ENCODE measurements at regions not wholly inside any gene's neighbourhood (a gene's known extent, or its start where the extent isn't known, plus 50 kb on each side); places are given as distances from the start of the nearest gene placed in this dataset.

DNA sequence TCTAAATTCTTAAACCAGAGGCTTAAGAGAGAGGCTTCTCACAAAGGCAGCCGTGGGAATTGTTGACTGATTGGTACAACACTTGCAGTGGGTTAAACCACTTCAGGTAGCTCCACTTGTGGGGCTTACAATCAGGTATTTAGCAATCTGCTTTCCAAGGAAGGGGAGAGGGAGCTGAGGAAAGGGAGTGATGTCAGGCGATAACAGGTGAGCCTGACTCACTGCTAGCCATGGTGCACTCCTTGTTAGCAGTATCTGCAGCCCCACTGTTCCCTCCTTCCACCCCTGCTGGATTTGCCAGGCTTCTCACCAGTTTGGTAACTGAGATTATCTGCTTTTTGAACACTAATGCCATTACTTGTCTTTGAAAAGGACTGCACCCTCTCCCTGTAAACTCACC lies 1056.7 kb upstream of the FANCL start:
- no peak overlapping the region for H3K4me2 ChIP-seq (ENCODE audit: low read length)
- H3K36me3 ChIP-seq (ENCODE audit: insufficient read depth, low read length), result no peaks in the 10 kb centered on the region
- no peaks in the 10 kb centered on the region for H3F3A ChIP-seq (ENCODE audit: insufficient read depth, low read length, poor library complexity, severe bottlenecking)
- H3K9me2 ChIP-seq (ENCODE audit: insufficient read depth, low read length), result no peaks in the 10 kb centered on the region
- no peak for TF ChIP-seq RAD21 (conservative IDR thresholded peaks at IDR 0.05)
- TF ChIP-seq TAF1 (IDR thresholded peaks at IDR 0.05; ENCODE audit: low read depth), result no peak
- no peak for TF ChIP-seq EP300 (conservative IDR thresholded peaks at IDR 0.05; ENCODE audit: poor library complexity, severe bottlenecking)
- no peak for TF ChIP-seq CTCF (IDR thresholded peaks at IDR 0.05; ENCODE audit: poor library complexity, severe bottlenecking)
- no peak for TF ChIP-seq MXI1 (conservative IDR thresholded peaks at IDR 0.05; ENCODE audit: poor library complexity, severe bottlenecking)
- TF ChIP-seq POLR2AphosphoS5 (IDR thresholded peaks at IDR 0.05), result no peak
- TF ChIP-seq SMC3 (conservative IDR thresholded peaks at IDR 0.05; ENCODE audit: poor library complexity), result no peak
- TF ChIP-seq REST (IDR thresholded peaks at IDR 0.05; ENCODE audit: borderline replicate concordance), result no peak
- TF ChIP-seq EZH2 (IDR thresholded peaks at IDR 0.05; ENCODE audit: borderline replicate concordance, insufficient read depth, low read length, poor library complexity, severe bottlenecking), result no peak
- H3K9ac ChIP-seq (ENCODE audit: low read length), result no peak overlapping the region
- no peaks in the 10 kb centered on the region for H4K20me1 ChIP-seq (ENCODE audit: insufficient read depth)
- H3K27ac ChIP-seq (ENCODE audit: low read length), result no peak overlapping the region
- H3K9me3 ChIP-seq (ENCODE audit: low read length), result no peaks in the 10 kb centered on the region
- no peak overlapping the region for H3K4me3 ChIP-seq (ENCODE audit: low read length)
- H3K27me3 ChIP-seq (ENCODE audit: insufficient read depth, low read depth, low read length), result no peaks in the 10 kb centered on the region
- H2AFZ ChIP-seq (ENCODE audit: low read depth, low read length), result no peak overlapping the region
- H3K79me2 ChIP-seq (replicated peaks; ENCODE audit: insufficient read depth, low read length), result no peaks in the 10 kb centered on the region

DNA sequence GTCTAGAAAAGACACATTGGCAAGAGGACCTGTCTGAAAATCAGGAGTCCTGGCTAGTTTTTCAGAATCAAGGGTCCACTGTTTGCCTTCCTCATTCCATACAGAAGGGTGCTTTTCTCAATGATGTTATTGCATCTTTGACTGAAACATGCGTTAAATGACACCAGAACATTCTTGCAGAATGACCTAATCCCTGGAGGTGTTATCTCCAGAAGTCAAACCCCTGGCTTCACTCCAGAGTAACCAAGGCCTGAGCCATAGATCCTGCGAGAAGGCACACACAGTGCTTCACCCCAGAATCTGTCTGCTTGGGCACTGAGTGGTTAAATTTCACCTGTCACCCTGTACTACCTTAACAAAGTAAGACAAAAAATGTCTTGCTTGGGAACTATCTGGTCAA lies 1055.2 kb upstream of the FANCL start:
- H2AFZ ChIP-seq (ENCODE audit: low read depth, low read length), result no peak overlapping the region
- no peaks in the 10 kb centered on the region for H3K9me3 ChIP-seq (ENCODE audit: low read length)
- H4K20me1 ChIP-seq (ENCODE audit: insufficient read depth), result no peaks in the 10 kb centered on the region
- H3K27ac ChIP-seq (ENCODE audit: low read length), result no peak overlapping the region
- H3K36me3 ChIP-seq (ENCODE audit: insufficient read depth, low read length), result no peaks in the 10 kb centered on the region
- no peaks in the 10 kb centered on the region for H3K9me2 ChIP-seq (ENCODE audit: insufficient read depth, low read length)
- H3K4me2 ChIP-seq (ENCODE audit: low read length), result no peak overlapping the region
- H3F3A ChIP-seq (ENCODE audit: insufficient read depth, low read length, poor library complexity, severe bottlenecking), result no peaks in the 10 kb centered on the region
- no peaks in the 10 kb centered on the region for H3K27me3 ChIP-seq (ENCODE audit: insufficient read depth, low read depth, low read length)
- no peak overlapping the region for H3K9ac ChIP-seq (ENCODE audit: low read length)
- no peak overlapping the region for H3K4me3 ChIP-seq (ENCODE audit: low read length)
- no peak for TF ChIP-seq CTCF (IDR thresholded peaks at IDR 0.05; ENCODE audit: poor library complexity, severe bottlenecking)
- TF ChIP-seq EP300 (conservative IDR thresholded peaks at IDR 0.05; ENCODE audit: poor library complexity, severe bottlenecking), result no peak
- TF ChIP-seq EZH2 (IDR thresholded peaks at IDR 0.05; ENCODE audit: borderline replicate concordance, insufficient read depth, low read length, poor library complexity, severe bottlenecking), result no peak
- no peak for TF ChIP-seq SMC3 (conservative IDR thresholded peaks at IDR 0.05; ENCODE audit: poor library complexity)
- no peak for TF ChIP-seq TAF1 (IDR thresholded peaks at IDR 0.05; ENCODE audit: low read depth)
- no peak for TF ChIP-seq MXI1 (conservative IDR thresholded peaks at IDR 0.05; ENCODE audit: poor library complexity, severe bottlenecking)
- TF ChIP-seq RAD21 (conservative IDR thresholded peaks at IDR 0.05), result no peak
- TF ChIP-seq REST (IDR thresholded peaks at IDR 0.05; ENCODE audit: borderline replicate concordance), result no peak
- no peak for TF ChIP-seq POLR2AphosphoS5 (IDR thresholded peaks at IDR 0.05)
- H3K79me2 ChIP-seq (replicated peaks; ENCODE audit: insufficient read depth, low read length), result no peaks in the 10 kb centered on the region
